GM18508 (cell line): ENCODE measurements at regions not wholly inside any gene's neighbourhood (a gene's known extent, or its start where the extent isn't known, plus 50 kb on each side); places are given as distances from the start of the nearest gene placed in this dataset.

ENCODE experiments used
- ATAC-seq: cut with Tn5 transposase; IDR thresholded peaks from one replicate; pipeline ENCODE4 v1.9.1; 2021; ENCODE audit warnings: moderate number of reproducible peaks; ENCODE audit not compliant: insufficient read depth, unreplicated experiment

GRCh38 chr1:232269988-232270387, 359.9 kb downstream of the SIPA1L2 start:
- ATAC-seq = no peak

- no peak for ATAC-seq
These were observed 361.9 kb downstream of the SIPA1L2 start for GRCh38 chr1:232267837-232268598.

GRCh38 chr1:232267092-232267836, 362.7 kb downstream of the SIPA1L2 start:
- no peak for ATAC-seq

- no peak for ATAC-seq
These were observed 366.5 kb downstream of the SIPA1L2 start for GRCh38 chr1:232263452-232263851.

GRCh38 chr1:232262991-232263390, 366.9 kb downstream of the SIPA1L2 start:
- ATAC-seq = no peak

- ATAC-seq = no peak
These were observed 369.1 kb downstream of the SIPA1L2 start for GRCh38 chr1:232260861-232261260.

- no peak for ATAC-seq
These were observed 369.9 kb downstream of the SIPA1L2 start for GRCh38 chr1:232260045-232260444.

- no peak for ATAC-seq
These were observed 370.6 kb downstream of the SIPA1L2 start for GRCh38 chr1:232259333-232259732.

- no peak for ATAC-seq
These were observed 377.3 kb downstream of the SIPA1L2 start for GRCh38 chr1:232252546-232253118.

GRCh38 chr1:232250838-232251237, 379.1 kb downstream of the SIPA1L2 start:
- no peak for ATAC-seq

- ATAC-seq = no peak
These were observed 379.8 kb downstream of the SIPA1L2 start for GRCh38 chr1:232249861-232250777.

GRCh38 chr1:232249339-232249738, 380.6 kb downstream of the SIPA1L2 start:
- no peak for ATAC-seq

- no peak for ATAC-seq
These were observed 381.6 kb downstream of the SIPA1L2 start for GRCh38 chr1:232248276-232248820.

- no peak for ATAC-seq
These were observed 382.3 kb downstream of the SIPA1L2 start for GRCh38 chr1:232247669-232248068.

- no peak for ATAC-seq
These were observed 385.5 kb downstream of the SIPA1L2 start for GRCh38 chr1:232244426-232244825.

GRCh38 chr1:232239998-232240397, 389.9 kb downstream of the SIPA1L2 start:
- ATAC-seq = no peak

GRCh38 chr1:232239522-232239921, 390.4 kb downstream of the SIPA1L2 start:
- ATAC-seq = no peak

GRCh38 chr1:232238009-232238408, 391.9 kb downstream of the SIPA1L2 start:
- ATAC-seq = no peak

GRCh38 chr1:232227306-232227705, 402.6 kb downstream of the SIPA1L2 start:
- ATAC-seq = no peak

- ATAC-seq = no peak
These were observed 403.7 kb downstream of the SIPA1L2 start for GRCh38 chr1:232226197-232226712.
